HCT116 (cell line): ENCODE measurements at regions not wholly inside any gene's neighbourhood (a gene's known extent, or its start where the extent isn't known, plus 50 kb on each side); places are given as distances from the start of the nearest gene placed in this dataset.

Source experiments
- EZH2phosphoT487 ChIP-seq: fragments of 200-600 bp; IDR thresholded peaks from 2 replicates; pipeline ENCODE4 v1.6.1; 2018; ENCODE audit warnings: antibody characterized with exemption, borderline replicate concordance
- JUND ChIP-seq: IDR thresholded peaks from 2 replicates; pipeline ENCODE4 v1.6.1; 2012
- POLR2A ChIP-seq: IDR thresholded peaks from 2 replicates; pipeline ENCODE4 v1.7.0; 2011; ENCODE audit warnings: borderline replicate concordance; ENCODE audit not compliant: insufficient read depth, insufficient read length; ENCODE audit errors: extremely low read depth

- TF ChIP-seq EZH2phosphoT487 (no peak), POLR2A (no peak), JUND (no peak)
Measured at GRCh38 chr12:69141074-69141473, 98.3 kb upstream of the CPSF6 start.
